Psoas muscle (tissue), 7 donors: ENCODE measurements at regions not wholly inside any gene's neighbourhood (a gene's known extent, or its start where the extent isn't known, plus 50 kb on each side); places are given as distances from the start of the nearest gene placed in this dataset.
"Not testable (repeated sequence)": the region's sequence is repeated elsewhere in the genome, so short reads cannot be mapped to it uniquely, and the experiment has no call there.

Source experiments
- ATAC-seq, 4 donors: fragments of 200-7000 bp; cut with Tn5 transposase; one replicate each; pipeline ENCODE4 v1.9.1; 2020; ENCODE audit warnings: moderate library complexity in 3 of 4, mild to moderate bottlenecking in 2 of 4
- DNase-seq, 2 donors: peaks; one replicate each; pipeline ENCODE4 v3.0.0-alpha.2; 2020
- H3K27ac ChIP-seq: fragments of 200-600 bp; one replicate; pipeline ENCODE4 v1.8.0; 2022
- H3K27me3 ChIP-seq, 3 donors: fragments of 200-600 bp in 1 of 3; one replicate each; pipeline versions ENCODE4 v1.6.1 to v1.8.0; 2013 to 2022; ENCODE audit warnings: low read length in 2 of 3, mild to moderate bottlenecking in 2 of 3, moderate library complexity in 1 of 3; ENCODE audit not compliant: insufficient read depth in 3 of 3
- H3K36me3 ChIP-seq, 2 donors: fragments of 200-600 bp in 1 of 2; one replicate each; pipeline versions ENCODE4 v1.6.1 to v1.8.0; 2013 to 2022; ENCODE audit warnings: low read depth in 1 of 2, mild to moderate bottlenecking in 1 of 2, moderate library complexity in 1 of 2; ENCODE audit not compliant: insufficient read depth in 1 of 2
- H3K4me1 ChIP-seq: fragments of 200-600 bp; one replicate; pipeline ENCODE4 v1.8.0; 2022
- H3K4me3 ChIP-seq: fragments of 200-600 bp; one replicate; pipeline ENCODE4 v1.8.0; 2022; ENCODE audit warnings: mild to moderate bottlenecking
- H3K9me3 ChIP-seq: fragments of 200-600 bp; one replicate; pipeline ENCODE4 v1.8.0; 2022
- CTCF ChIP-seq: fragments of 200-600 bp; IDR thresholded peaks from one replicate; pipeline ENCODE4 v1.8.0; 2022; ENCODE audit warnings: antibody characterized with exemption
- WGBS, 3 donors: extraction: QIAGEN DNeasy Blood & Tissue Kit; methylation state at CpG; one replicate each; pipeline versions ENCODE4 v1.1.6 to v1.1.7; 2013; 5-methylcytosine and 5-hydroxymethylcytosine counted together
- intact Hi-C, 2 donors: fragments of 100-400 bp; cut with DNase I; formaldehyde crosslinking; loops; one replicate each; pipeline versions ENCODE4 v1.11.0 to v1.14.2; 2022
- donor health status: healthy with polysubstance abuse.
- donor health status: DM: no; HTN: no; CAD: no; lungs with moderate emphysema.
- donor health status: Bipolar disorder and iron deficiency.
- donor health status: healthy.
- donor health status: DM: yes; HTN: yes; CAD: no.
- donor health status: DM: no; HTN: no; CAD: no.
- donor health status: DM: yes; HTN: yes; CAD: no.

GRCh38 chr9:94421951-94422350 is 93.5 kb upstream of the NUTM2F start:
- ATAC-seq, H3K4me3 ChIP-seq, DNase-seq, H3K4me1 ChIP-seq, H3K27ac ChIP-seq, H3K9me3 ChIP-seq, intact Hi-C loops, H3K27me3 ChIP-seq, H3K36me3 ChIP-seq: not testable (repeated sequence)
- WGBS, 3 donors: 83 to 84% (median 83%) methylated on average over 8 to 9 of the region's 9 CpGs

- DNase-seq, intact Hi-C loops, H3K9me3 ChIP-seq, ATAC-seq, H3K4me1 ChIP-seq, H3K27ac ChIP-seq, H3K27me3 ChIP-seq, H3K36me3 ChIP-seq, H3K4me3 ChIP-seq: not testable (repeated sequence)
- WGBS, 3 donors: 94 to 97% (median 97%) methylated on average over 2 to 4 of the region's 4 CpGs
These were observed 96.9 kb upstream of the NUTM2F start for GRCh38 chr9:94425312-94425711.

DNA sequence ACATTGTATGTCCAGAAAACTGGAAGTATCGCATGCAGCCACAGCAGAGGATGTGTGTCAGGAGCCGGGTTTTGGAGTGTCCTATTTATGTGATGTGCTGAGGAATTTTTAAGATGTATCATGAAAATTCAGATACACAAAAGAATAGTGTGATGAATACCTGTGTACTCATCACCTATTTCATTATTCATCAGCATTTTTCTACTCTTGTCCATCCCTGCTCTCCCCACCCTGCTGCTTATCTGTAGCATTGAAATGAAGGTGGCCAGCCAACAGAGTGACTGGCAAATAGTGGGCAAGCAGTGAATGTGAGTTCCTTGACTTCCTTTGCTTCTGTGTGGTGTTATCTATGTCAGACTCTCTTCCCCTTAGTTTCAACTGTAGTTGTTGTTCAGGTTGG is 108.7 kb upstream of the NUTM2F start:
- DNase-seq, H3K4me1 ChIP-seq, H3K27me3 ChIP-seq, H3K9me3 ChIP-seq, H3K4me3 ChIP-seq, intact Hi-C loops, H3K27ac ChIP-seq, ATAC-seq: not testable (repeated sequence)
- H3K36me3 ChIP-seq: peaks cover 0 to 24% of the 10 kb centered on the region in 2 donors
- WGBS, 3 donors: no CpG with 5 or more reads among the region's 2 CpGs

GRCh38 chr9:94438336-94438735 is 109.9 kb upstream of the NUTM2F start:
- intact Hi-C loops, H3K27ac ChIP-seq, H3K4me1 ChIP-seq, H3K27me3 ChIP-seq, ATAC-seq, H3K4me3 ChIP-seq, H3K9me3 ChIP-seq, DNase-seq: not testable (repeated sequence)
- WGBS, 3 donors: 100% methylated on average over 1 of the region's 1 CpG; no CpG with 5 or more reads in 2 of the 3 donors
- H3K36me3 ChIP-seq: peaks cover 0 to 36% of the 10 kb centered on the region in 2 donors

DNA sequence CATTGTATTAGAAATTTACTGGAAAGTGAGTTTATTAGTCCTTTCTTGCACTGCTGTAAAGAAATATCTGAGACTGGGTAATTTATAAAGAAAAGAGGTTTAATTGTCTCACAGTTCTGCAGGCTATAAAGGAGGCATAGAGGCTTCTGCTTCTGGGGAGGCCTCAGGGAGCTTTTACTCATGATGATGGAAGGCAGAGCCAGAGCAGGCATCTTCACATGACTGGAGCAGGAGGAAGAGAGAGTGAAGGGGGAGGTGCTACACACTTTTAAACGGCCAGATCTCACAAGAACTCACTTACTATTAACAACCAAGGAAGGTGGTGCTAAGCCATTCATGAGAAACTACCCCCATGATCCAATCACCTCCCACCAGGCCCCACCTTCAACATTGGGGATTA is 112.7 kb upstream of the NUTM2F start:
- intact Hi-C loops: not testable (repeated sequence)

GRCh38 chr9:94441796-94442195 is 113.1 kb upstream of the PCAT7 start:
- H3K9me3 ChIP-seq: no peaks in the 10 kb centered on the region
- no peak for DNase-seq
- TF ChIP-seq CTCF: no peak
- 98 to 100% (median 99%) methylated on average over 2 of the region's 2 CpGs for WGBS, 3 donors
- H3K27me3 ChIP-seq: no peaks in the 10 kb centered on the region
- intact Hi-C loops: no loop called here
- ATAC-seq: no peak
- H3K4me3 ChIP-seq: no peak overlapping the region
- H3K4me1 ChIP-seq: peaks cover 3% of the 10 kb centered on the region
- H3K36me3 ChIP-seq: peaks cover 0 to 48% of the 10 kb centered on the region in 2 donors
- no peak overlapping the region for H3K27ac ChIP-seq

More for the DNA sequence above, 112.7 kb upstream of the NUTM2F start:
- ATAC-seq, DNase-seq, H3K27ac ChIP-seq, H3K27me3 ChIP-seq, H3K4me1 ChIP-seq, H3K9me3 ChIP-seq, H3K4me3 ChIP-seq: not testable (repeated sequence)
- peaks cover 0 to 45% of the 10 kb centered on the region in 2 donors for H3K36me3 ChIP-seq
- WGBS, 3 donors: 27 to 45% (median 33%) methylated on average over 1 of the region's 1 CpG

DNA sequence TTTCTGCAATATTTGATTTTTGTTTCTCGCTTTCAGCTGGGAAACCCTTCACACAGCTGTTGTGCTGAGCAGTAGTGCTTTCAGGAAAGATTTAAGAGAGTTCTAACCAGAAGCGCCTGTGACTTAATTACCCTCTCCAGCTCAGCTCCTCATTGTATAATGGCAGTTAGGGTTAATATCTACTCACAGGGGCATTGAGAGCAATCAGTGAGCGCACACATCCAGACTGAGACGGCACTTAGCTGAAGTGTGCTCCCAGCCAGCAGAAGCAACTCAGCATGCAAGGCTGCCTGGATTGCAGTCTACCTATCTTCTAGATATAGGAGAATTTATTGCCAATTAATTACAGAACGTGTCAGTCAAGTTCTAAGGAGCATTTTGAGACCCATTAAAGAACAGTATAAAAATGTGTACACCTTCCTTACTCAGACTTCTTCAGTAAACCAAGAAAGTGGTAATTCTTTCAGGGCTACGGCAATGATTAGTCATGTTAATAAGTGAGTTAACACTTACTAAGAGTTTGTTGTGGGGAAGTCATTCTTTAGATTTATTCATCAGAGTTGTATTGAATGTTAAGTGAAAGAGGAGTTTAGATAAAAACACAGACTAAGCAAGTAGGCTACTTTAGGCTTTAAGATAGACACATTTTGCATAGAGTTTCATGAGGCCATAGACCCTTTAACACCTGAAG is 111.7 kb upstream of the PCAT7 start:
- Histone ChIP-seq H3K36me3 (peaks cover 0 to 62% of the 10 kb centered on the region in 2 donors), H3K27me3 (no peaks in the 10 kb centered on the region), H3K4me1 (peaks cover 3% of the 10 kb centered on the region), H3K9me3 (no peaks in the 10 kb centered on the region), H3K4me3 (no peak overlapping the region), H3K27ac (no peak overlapping the region)
- TF ChIP-seq CTCF: no peak
- ATAC-seq (no peak), DNase-seq (no peak)
- WGBS, 3 donors: 80 to 94% (median 93%) methylated on average over 6 of the region's 6 CpGs
- intact Hi-C loops: no loop called here
